GM12864 (cell line): ENCODE measurements at regions not wholly inside any gene's neighbourhood (a gene's known extent, or its start where the extent isn't known, plus 50 kb on each side); places are given as distances from the start of the nearest gene placed in this dataset.
"Not testable (repeated sequence)": the region's sequence is repeated elsewhere in the genome, so short reads cannot be mapped to it uniquely, and the experiment has no call there.

Source experiments
- DNase-seq: peaks from one replicate; pipeline ENCODE4 v3.0.0-alpha.2; 2011; ENCODE audit warnings: low read depth
- H3K4me3 ChIP-seq: 2 replicates; pipeline ENCODE4 v1.5.1; 2011; ENCODE audit warnings: mild to moderate bottlenecking, low read depth, low read length, control low read depth
- CTCF ChIP-seq: IDR thresholded peaks from 2 replicates; pipeline ENCODE4 v1.5.1; 2011; ENCODE audit warnings: low read depth, mild to moderate bottlenecking, moderate library complexity, low read length, control low read depth, inconsistent platforms; ENCODE audit errors: missing control alignments

- TF ChIP-seq CTCF = no peak
- H3K4me3 ChIP-seq = no peak overlapping the region
- no peak for DNase-seq
These were observed 92.5 kb upstream of the NAP1L1 start for GRCh38 chr12:76176940-76177339.

- not testable (repeated sequence) for DNase-seq, H3K4me3 ChIP-seq
These were observed 91.5 kb upstream of the NAP1L1 start for GRCh38 chr12:76175946-76176345.

- no peak overlapping the region for H3K4me3 ChIP-seq
- no peak for DNase-seq
- TF ChIP-seq CTCF = no peak
These were observed 89.3 kb upstream of the NAP1L1 start for GRCh38 chr12:76173756-76174155.

GRCh38 chr12:76158518-76159321 lies 74.2 kb upstream of the NAP1L1 start:
- H3K4me3 ChIP-seq = peak overlapping the region; percentile 36
- peak; percentile 94 for DNase-seq
- peak; percentile 91 for TF ChIP-seq CTCF

- DNase-seq = no peak
- TF ChIP-seq CTCF = no peak
These were observed 72.2 kb upstream of the NAP1L1 start for GRCh38 chr12:76156726-76157125.

GRCh38 chr12:76156314-76156713 lies 71.8 kb upstream of the NAP1L1 start:
- no peak for TF ChIP-seq CTCF
- no peak for DNase-seq
- H3K4me3 ChIP-seq = no peak overlapping the region

More at GRCh38 chr12:76156726-76157125, 72.2 kb upstream of the NAP1L1 start:
- no peak overlapping the region for H3K4me3 ChIP-seq

GRCh38 chr12:76155157-76155670 lies 70.7 kb upstream of the NAP1L1 start:
- TF ChIP-seq CTCF = no peak
- DNase-seq = no peak
- no peak overlapping the region for H3K4me3 ChIP-seq
